ENCODE measurements at regions not wholly inside any gene's neighbourhood (a gene's known extent, or its start where the extent isn't known, plus 50 kb on each side); places are given as distances from the start of the nearest gene placed in this dataset.

DNA sequence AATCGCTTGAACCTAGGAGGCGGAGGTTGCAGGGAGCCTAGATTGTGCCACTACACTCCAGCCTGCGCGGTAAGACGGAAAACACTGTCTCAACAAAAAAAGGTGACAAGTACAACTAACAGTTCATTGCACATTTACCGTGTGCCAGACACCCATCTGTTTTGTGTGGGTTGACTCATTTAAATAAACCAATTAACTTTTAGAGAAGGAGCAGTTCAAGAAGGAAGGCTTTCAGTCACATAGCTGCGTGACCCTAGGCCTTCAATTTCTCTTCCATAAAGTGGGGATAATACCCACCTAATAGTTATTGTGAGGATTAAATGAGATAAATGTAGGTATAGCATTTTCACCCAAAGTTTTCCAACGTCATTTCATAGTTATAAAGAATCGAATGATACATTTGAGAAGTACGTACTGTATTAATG is 52.3 kb upstream of the KDM7A start:
- TF ChIP-seq POLR2AphosphoS5 (IDR thresholded peaks at IDR 0.05) = no peak
- TF ChIP-seq, protein P1, sequence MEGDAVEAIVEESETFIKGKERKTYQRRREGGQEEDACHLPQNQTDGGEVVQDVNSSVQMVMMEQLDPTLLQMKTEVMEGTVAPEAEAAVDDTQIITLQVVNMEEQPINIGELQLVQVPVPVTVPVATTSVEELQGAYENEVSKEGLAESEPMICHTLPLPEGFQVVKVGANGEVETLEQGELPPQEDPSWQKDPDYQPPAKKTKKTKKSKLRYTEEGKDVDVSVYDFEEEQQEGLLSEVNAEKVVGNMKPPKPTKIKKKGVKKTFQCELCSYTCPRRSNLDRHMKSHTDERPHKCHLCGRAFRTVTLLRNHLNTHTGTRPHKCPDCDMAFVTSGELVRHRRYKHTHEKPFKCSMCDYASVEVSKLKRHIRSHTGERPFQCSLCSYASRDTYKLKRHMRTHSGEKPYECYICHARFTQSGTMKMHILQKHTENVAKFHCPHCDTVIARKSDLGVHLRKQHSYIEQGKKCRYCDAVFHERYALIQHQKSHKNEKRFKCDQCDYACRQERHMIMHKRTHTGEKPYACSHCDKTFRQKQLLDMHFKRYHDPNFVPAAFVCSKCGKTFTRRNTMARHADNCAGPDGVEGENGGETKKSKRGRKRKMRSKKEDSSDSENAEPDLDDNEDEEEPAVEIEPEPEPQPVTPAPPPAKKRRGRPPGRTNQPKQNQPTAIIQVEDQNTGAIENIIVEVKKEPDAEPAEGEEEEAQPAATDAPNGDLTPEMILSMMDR (IDR thresholded peaks at IDR 0.05) = no peak
